ENCODE measurements at regions not wholly inside any gene's neighbourhood (a gene's known extent, or its start where the extent isn't known, plus 50 kb on each side); places are given as distances from the start of the nearest gene placed in this dataset.
"Not testable (repeated sequence)": the region's sequence is repeated elsewhere in the genome, so short reads cannot be mapped to it uniquely, and the experiment has no call there.

- peak; percentile 33 for DNase-seq (ENCODE audit: low read depth, low spot score)
- in situ Hi-C loops (cut with HindIII; ENCODE audit: low pct_unique_long_range_greater_than_20kb, low sequenced_read_pairs), result no loop called here
Observed at GRCh38 chr1:219323426-219323825, 149.7 kb downstream of the LYPLAL1 start.

- in situ Hi-C loops (cut with HindIII; ENCODE audit: low pct_unique_long_range_greater_than_20kb, low sequenced_read_pairs), result no loop called here
- no peak for DNase-seq (ENCODE audit: low read depth, low spot score)
Observed at GRCh38 chr1:219322766-219323165, 149.1 kb downstream of the LYPLAL1 start.

GRCh38 chr1:219320563-219320962 lies 146.9 kb downstream of the LYPLAL1 start:
- in situ Hi-C loops (cut with HindIII; ENCODE audit: low pct_unique_long_range_greater_than_20kb, low sequenced_read_pairs); DNase-seq (ENCODE audit: low read depth, low spot score): not testable (repeated sequence)

- DNase-seq (ENCODE audit: low read depth, low spot score), result no peak
- in situ Hi-C loops (cut with HindIII; ENCODE audit: low pct_unique_long_range_greater_than_20kb, low sequenced_read_pairs), result no loop called here
Observed at GRCh38 chr1:219318826-219319225, 145.1 kb downstream of the LYPLAL1 start.

GRCh38 chr1:219317762-219318353 lies 144.2 kb downstream of the LYPLAL1 start:
- in situ Hi-C loops (cut with HindIII; ENCODE audit: low pct_unique_long_range_greater_than_20kb, low sequenced_read_pairs), result no loop called here
- peak; percentile 87 for DNase-seq (ENCODE audit: low read depth, low spot score)

GRCh38 chr1:219316066-219316465 lies 142.4 kb downstream of the LYPLAL1 start:
- in situ Hi-C loops (cut with HindIII; ENCODE audit: low pct_unique_long_range_greater_than_20kb, low sequenced_read_pairs), result no loop called here
- DNase-seq (ENCODE audit: low read depth, low spot score), result no peak

GRCh38 chr1:219313961-219314360 lies 140.3 kb downstream of the LYPLAL1 start:
- in situ Hi-C loops (cut with HindIII; ENCODE audit: low pct_unique_long_range_greater_than_20kb, low sequenced_read_pairs), result no loop called here
- DNase-seq (ENCODE audit: low read depth, low spot score), result no peak

GRCh38 chr1:219312967-219313366 lies 139.3 kb downstream of the LYPLAL1 start:
- in situ Hi-C loops (cut with HindIII; ENCODE audit: low pct_unique_long_range_greater_than_20kb, low sequenced_read_pairs), result no loop called here

GRCh38 chr1:219310181-219310728 lies 136.6 kb downstream of the LYPLAL1 start:
- DNase-seq (ENCODE audit: low read depth, low spot score), result no peak
- in situ Hi-C loops (cut with HindIII; ENCODE audit: low pct_unique_long_range_greater_than_20kb, low sequenced_read_pairs), result no loop called here

More at GRCh38 chr1:219312967-219313366, 139.3 kb downstream of the LYPLAL1 start:
- peak; percentile 13 for DNase-seq (ENCODE audit: low read depth, low spot score)

GRCh38 chr1:219308367-219308766 lies 134.7 kb downstream of the LYPLAL1 start:
- in situ Hi-C loops (cut with HindIII; ENCODE audit: low pct_unique_long_range_greater_than_20kb, low sequenced_read_pairs), result no loop called here
- DNase-seq (ENCODE audit: low read depth, low spot score), result no peak

GRCh38 chr1:219304227-219305226 lies 130.8 kb downstream of the LYPLAL1 start:
- in situ Hi-C loops (cut with HindIII; ENCODE audit: low pct_unique_long_range_greater_than_20kb, low sequenced_read_pairs), result no loop called here
- DNase-seq (ENCODE audit: low read depth, low spot score), result no peak

GRCh38 chr1:219302697-219303096 lies 129.0 kb downstream of the LYPLAL1 start:
- in situ Hi-C loops (cut with HindIII; ENCODE audit: low pct_unique_long_range_greater_than_20kb, low sequenced_read_pairs), result no loop called here
- DNase-seq (ENCODE audit: low read depth, low spot score), result no peak

GRCh38 chr1:219299420-219299819 lies 125.7 kb downstream of the LYPLAL1 start:
- DNase-seq (ENCODE audit: low read depth, low spot score), result no peak
- in situ Hi-C loops (cut with HindIII; ENCODE audit: low pct_unique_long_range_greater_than_20kb, low sequenced_read_pairs), result no loop called here

- DNase-seq (ENCODE audit: low read depth, low spot score), result no peak
- in situ Hi-C loops (cut with HindIII; ENCODE audit: low pct_unique_long_range_greater_than_20kb, low sequenced_read_pairs), result no loop called here
Observed at GRCh38 chr1:219298571-219299148, 125.0 kb downstream of the LYPLAL1 start.

GRCh38 chr1:219296430-219297355 lies 123.0 kb downstream of the LYPLAL1 start:
- DNase-seq (ENCODE audit: low read depth, low spot score), result no peak
- in situ Hi-C loops (cut with HindIII; ENCODE audit: low pct_unique_long_range_greater_than_20kb, low sequenced_read_pairs), result no loop called here

GRCh38 chr1:219294251-219294650 lies 120.6 kb downstream of the LYPLAL1 start:
- in situ Hi-C loops (cut with HindIII; ENCODE audit: low pct_unique_long_range_greater_than_20kb, low sequenced_read_pairs), result no loop called here

GRCh38 chr1:219293410-219293809 lies 119.7 kb downstream of the LYPLAL1 start:
- DNase-seq (ENCODE audit: low read depth, low spot score), result no peak
- in situ Hi-C loops (cut with HindIII; ENCODE audit: low pct_unique_long_range_greater_than_20kb, low sequenced_read_pairs), result no loop called here

More at GRCh38 chr1:219294251-219294650, 120.6 kb downstream of the LYPLAL1 start:
- DNase-seq (ENCODE audit: low read depth, low spot score), result no peak

Measured in SK-MEL-5 (cell line).